HCT116 (cell line): ENCODE measurements at regions not wholly inside any gene's neighbourhood (a gene's known extent, or its start where the extent isn't known, plus 50 kb on each side); places are given as distances from the start of the nearest gene placed in this dataset.

Experiments used
- ATAC-seq: fragments of 200-7000 bp; cut with Tn5 transposase; 2 replicates; pipeline ENCODE4 v1.9.1; 2020; ENCODE audit warnings: mild to moderate bottlenecking, moderate library complexity
- BruUV-seq: library from RNA; stranded (reverse); fragments of 400-500 nt; replicated peaks from 2 replicates; lab custom pipeline; 2021; lab: Mats Ljungman, UMichigan
- CTCF ChIA-PET: fragments of 300-600 bp; sonication (Branson Sonifier 250); formaldehyde crosslinking; loops from one replicate; lab custom pipeline; 2021; ENCODE audit warnings: antibody characterized with exemption; lab: Charles Lee
- POLR2A ChIA-PET: fragments of 300-600, 350-600 bp; sonication (Branson Sonifier 250); formaldehyde crosslinking; loops from one replicate; lab custom pipeline; 2021; ENCODE audit warnings: antibody characterized with exemption; lab: Charles Lee
- RAD21 ChIA-PET, 2 experiments: fragments of 300-600 bp; sonication (Branson Sonifier 250); formaldehyde crosslinking; loops; one replicate each; lab custom pipeline; 2023; ENCODE audit warnings: low total read pairs in 2 of 2; ENCODE audit not compliant: uncharacterized antibody in 2 of 2, unreplicated experiment in 2 of 2, low non-redundant PET in 1 of 2; lab: Charles Lee
- DNase-seq: peaks from one replicate; pipeline ENCODE4 v3.0.0-alpha.2; 2010; ENCODE audit warnings: low read depth, low spot score
- H2AFZ ChIP-seq: fragments of 200-600 bp; shearing (Covaris generic), sonication (generic); 2 replicates; pipeline ENCODE4 v1.6.1; 2017; ENCODE audit warnings: low read depth, mixed run types, mixed read lengths, antibody characterized with exemption, low read length; ENCODE audit not compliant: poor library complexity, severe bottlenecking
- H3K27ac ChIP-seq: 2 replicates; pipeline ENCODE4 v1.5.1; 2012; ENCODE audit warnings: low read depth, low read length
- H3K27me3 ChIP-seq: fragments of 200-600 bp; sonication (generic); 2 replicates; pipeline ENCODE4 v1.6.1; 2016; ENCODE audit warnings: mixed run types, low read length, mixed read lengths; ENCODE audit not compliant: insufficient read depth
- H3K36me3 ChIP-seq, 2 experiments: fragments of 200-500 bp in 1 of 2; fragments of 200-600 bp in 1 of 2; sonication (Bioruptor generic) in 1 of 2; sonication (generic) in 1 of 2; 2 replicates each; pipeline versions ENCODE4 v1.5.1 to v1.6.1; 2014 to 2016; ENCODE audit warnings: low read length in 2 of 2, inconsistent platforms in 1 of 2, mixed read lengths in 1 of 2, mixed run types in 1 of 2; ENCODE audit not compliant: insufficient read depth in 2 of 2, control insufficient read depth in 1 of 2
- H3K4me1 ChIP-seq, 2 experiments: fragments of 200-600 bp in 1 of 2; sonication (generic) in 1 of 2; 2 replicates each; pipeline versions ENCODE4 v1.5.1 to v1.6.1; 2012 to 2017; ENCODE audit warnings: low read length in 2 of 2, inconsistent platforms in 1 of 2, mild to moderate bottlenecking in 1 of 2, mixed read lengths in 1 of 2, mixed run types in 1 of 2, moderate library complexity in 1 of 2; ENCODE audit not compliant: insufficient read depth in 2 of 2, control insufficient read depth in 1 of 2
- H3K4me2 ChIP-seq: fragments of 200-600 bp; sonication (generic); 2 replicates; pipeline ENCODE4 v1.6.1; 2017; ENCODE audit warnings: mixed run types, low read length, mixed read lengths
- H3K4me3 ChIP-seq, 2 experiments: fragments of 200-600 bp in 1 of 2; sonication (generic) in 1 of 2; replicated peaks in 1 of 2; 2 replicates each; pipeline ENCODE4 v1.5.1; 2011 to 2016; ENCODE audit warnings: low read length in 2 of 2, control low read depth in 1 of 2, low read depth in 1 of 2, mild to moderate bottlenecking in 1 of 2, mixed read lengths in 1 of 2, mixed run types in 1 of 2
- H3K79me2 ChIP-seq: fragments of 200-600 bp; sonication (generic); 2 replicates; pipeline ENCODE4 v1.6.1; 2017; ENCODE audit warnings: mild to moderate bottlenecking, mixed run types, low read length, moderate library complexity, mixed read lengths; ENCODE audit not compliant: insufficient read depth
- H3K9ac ChIP-seq: fragments of 200-600 bp; sonication (generic); 2 replicates; pipeline ENCODE4 v1.6.1; 2016; ENCODE audit warnings: low read length, mixed read lengths
- H3K9me2 ChIP-seq: fragments of 200-600 bp; sonication (generic), shearing (Covaris generic); 2 replicates; pipeline ENCODE4 v1.6.1; 2017; ENCODE audit warnings: mixed run types, mild to moderate bottlenecking, moderate library complexity; ENCODE audit not compliant: insufficient read depth
- H3K9me3 ChIP-seq, 2 experiments: fragments of 200-500 bp in 1 of 2; fragments of 200-600 bp in 1 of 2; sonication (Bioruptor generic) in 1 of 2; sonication (generic) in 1 of 2; 2 replicates each; pipeline ENCODE4 v1.6.1; 2014 to 2017; ENCODE audit warnings: low read length in 2 of 2, mixed read lengths in 2 of 2, inconsistent platforms in 1 of 2, low read depth in 1 of 2, mild to moderate bottlenecking in 1 of 2, mixed run types in 1 of 2, moderate library complexity in 1 of 2; ENCODE audit not compliant: control insufficient read depth in 1 of 2, insufficient read depth in 1 of 2
- H4K20me1 ChIP-seq: fragments of 200-600 bp; sonication (generic), shearing (Covaris generic); 2 replicates; pipeline ENCODE4 v1.6.1; 2017; ENCODE audit warnings: mixed run types, mild to moderate bottlenecking, moderate library complexity; ENCODE audit not compliant: insufficient read depth
- CBX3 ChIP-seq: IDR thresholded peaks from 2 replicates; pipeline ENCODE4 v1.6.1; 2012; ENCODE audit warnings: low read depth
- CEBPB ChIP-seq: IDR thresholded peaks from 2 replicates; pipeline ENCODE4 v1.6.1; 2012; ENCODE audit warnings: low read depth
- ELF1 ChIP-seq: IDR thresholded peaks from 2 replicates; pipeline ENCODE4 v1.6.1; 2012; ENCODE audit warnings: low read depth, borderline replicate concordance
- EZH2 ChIP-seq: fragments of 200-600 bp; sonication (generic); IDR thresholded peaks from 2 replicates; pipeline ENCODE4 v1.6.1; 2017; ENCODE audit warnings: antibody characterized with exemption, mixed run types
- FOSL1 ChIP-seq: IDR thresholded peaks from 2 replicates; pipeline ENCODE4 v1.6.1; 2012; ENCODE audit warnings: low read depth
- intact Hi-C: fragments of 100-400 bp; cut with micrococcal nuclease; formaldehyde crosslinking; loops from 2 replicates; pipeline ENCODE4 v1.10.0; 2022

- H3K27ac ChIP-seq: no peak overlapping the region
- TF ChIP-seq FOSL1: no peak
- no peak overlapping the region for H3K4me2 ChIP-seq
- H3K4me3 ChIP-seq: no peak overlapping the region
- H4K20me1 ChIP-seq: no peaks in the 10 kb centered on the region
- POLR2A ChIA-PET: no interaction called here
- DNase-seq (no peak), ATAC-seq (no peak)
- RAD21 ChIA-PET: no interaction called here
- no peaks in the 10 kb centered on the region for H3K79me2 ChIP-seq
- no peaks in the 10 kb centered on the region for H3K9me2 ChIP-seq
- no peaks in the 10 kb centered on the region for H3K36me3 ChIP-seq
- H3K9me3 ChIP-seq: no peaks in the 10 kb centered on the region
- no TSS peak for BruUV-seq
- intact Hi-C loops: no loop called here
- CTCF ChIA-PET: no interaction called here
- no peaks in the 10 kb centered on the region for H3K27me3 ChIP-seq
- H3K9ac ChIP-seq: no peak overlapping the region
- no peaks in the 10 kb centered on the region for H3K4me1 ChIP-seq
- H2AFZ ChIP-seq: no peak overlapping the region
Measured at GRCh38 chr3:178043084-178043483, 493.2 kb upstream of the KCNMB2 start.

GRCh38 chr3:178044320-178044719 is 491.9 kb upstream of the KCNMB2 start:
- TF ChIP-seq ELF1: no peak
- 0 out of 2 replicates have a peak, but pooled peaks have one; percentile 56 for TF ChIP-seq CEBPB
- no peak for TF ChIP-seq CBX3
- TF ChIP-seq EZH2: no peak
- H3K27me3 ChIP-seq: no peaks in the 10 kb centered on the region
- H3K9ac ChIP-seq: no peak overlapping the region
- no peaks in the 10 kb centered on the region for H3K4me1 ChIP-seq
- H3K9me2 ChIP-seq: no peaks in the 10 kb centered on the region
- intact Hi-C loops: no loop called here
- ChIA-PET RAD21 (no interaction called here), CTCF (no interaction called here), POLR2A (no interaction called here)
- H3K36me3 ChIP-seq: no peaks in the 10 kb centered on the region
- no peaks in the 10 kb centered on the region for H4K20me1 ChIP-seq
- H3K79me2 ChIP-seq: no peaks in the 10 kb centered on the region
- no peaks in the 10 kb centered on the region for H3K9me3 ChIP-seq
- no peak overlapping the region for H3K4me3 ChIP-seq
- H3K27ac ChIP-seq: no peak overlapping the region
- no TSS peak for BruUV-seq
- no peak for DNase-seq
- ATAC-seq: no peak
- H3K4me2 ChIP-seq: no peak overlapping the region
- H2AFZ ChIP-seq: no peak overlapping the region
